Breast epithelium (tissue), 4 donors: ENCODE measurements at regions not wholly inside any gene's neighbourhood (a gene's known extent, or its start where the extent isn't known, plus 50 kb on each side); places are given as distances from the start of the nearest gene placed in this dataset.

Experiments
- DNase-seq, 2 donors: peaks; one replicate each; pipeline ENCODE4 v3.0.0-alpha.2; 2019; ENCODE audit warnings: low spot score in 2 of 2
- H3K27ac ChIP-seq, 2 donors: fragments of 200-600 bp; sonication (generic) in 1 of 2; one replicate each; pipeline ENCODE4 v1.5.1; 2016 to 2019; ENCODE audit warnings: mild to moderate bottlenecking in 1 of 2
- H3K27me3 ChIP-seq, 2 donors: fragments of 200-600 bp; sonication (generic) in 1 of 2; one replicate each; pipeline versions ENCODE4 v1.5.1 to v1.6.0; 2017 to 2019; ENCODE audit warnings: control low read depth in 1 of 2, mild to moderate bottlenecking in 1 of 2
- H3K36me3 ChIP-seq: fragments of 200-600 bp; one replicate; pipeline ENCODE4 v1.5.1; 2019
- H3K4me1 ChIP-seq, 2 donors: fragments of 200-600 bp; sonication (generic); one replicate each; pipeline ENCODE4 v1.5.1; 2016 to 2019; ENCODE audit warnings: control low read depth in 1 of 2
- H3K4me3 ChIP-seq, 3 donors: fragments of 200-600 bp; sonication (generic); 1 replicate in 2 of 3; 2 replicates in 1 of 3; pipeline ENCODE4 v1.5.1; 2016 to 2019; ENCODE audit warnings: mild to moderate bottlenecking in 3 of 3, moderate library complexity in 2 of 3
- H3K9me3 ChIP-seq, 2 donors: fragments of 200-600 bp; sonication (generic) in 1 of 2; one replicate each; pipeline ENCODE4 v1.5.1; 2016 to 2019; ENCODE audit warnings: control low read depth in 1 of 2
- POLR2A ChIP-seq: fragments of 450-650 bp; IDR thresholded peaks from one replicate; pipeline ENCODE4 v1.6.1; 2016; ENCODE audit warnings: antibody characterized with exemption, mild to moderate bottlenecking, moderate library complexity
- POLR2AphosphoS5 ChIP-seq, 3 donors: sonication (generic); formaldehyde crosslinking; IDR thresholded peaks; one replicate each; pipeline ENCODE4 v1.6.1; 2017; ENCODE audit warnings: antibody characterized with exemption in 3 of 3
- intact Hi-C: fragments of 100-400 bp; cut with DNase I; formaldehyde crosslinking; loops from one replicate; pipeline ENCODE4 v1.15.1; 2023; ENCODE audit warnings: low total_unique reads
- TF ChIP-seq, protein P1 (sequence below), 3 donors: fragments of 450-650 bp; IDR thresholded peaks; one replicate each; pipeline ENCODE4 v1.5.1; 2016 to 2017; ENCODE audit warnings: antibody characterized with exemption in 3 of 3, mild to moderate bottlenecking in 3 of 3, moderate library complexity in 3 of 3

DNA sequence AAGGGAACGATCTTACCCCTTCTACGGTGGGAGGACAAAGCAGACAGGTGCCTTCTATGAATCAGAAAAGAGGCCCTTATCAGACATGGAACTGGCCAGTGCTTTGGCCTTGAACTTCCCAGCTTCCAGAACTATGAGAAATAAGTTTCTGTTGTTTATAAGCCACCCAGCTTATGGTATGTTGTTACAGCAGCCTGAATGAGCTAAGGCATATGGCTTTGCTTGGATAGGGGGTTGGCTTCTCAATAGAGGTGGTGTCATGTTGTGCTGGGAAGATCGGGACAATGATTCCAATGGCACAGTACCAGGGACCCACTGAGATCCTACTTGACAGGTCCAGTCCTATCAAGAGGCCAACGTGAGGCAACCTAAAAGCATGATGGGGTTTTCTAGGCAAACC, 183.4 kb upstream of the BMPER start:
- H3K4me1 ChIP-seq = no peaks in the 10 kb centered on the region
- TF ChIP-seq POLR2AphosphoS5 (IDR thresholded peaks at IDR 0.05) (no peak), POLR2A (no peak)
- TF ChIP-seq, protein P1, sequence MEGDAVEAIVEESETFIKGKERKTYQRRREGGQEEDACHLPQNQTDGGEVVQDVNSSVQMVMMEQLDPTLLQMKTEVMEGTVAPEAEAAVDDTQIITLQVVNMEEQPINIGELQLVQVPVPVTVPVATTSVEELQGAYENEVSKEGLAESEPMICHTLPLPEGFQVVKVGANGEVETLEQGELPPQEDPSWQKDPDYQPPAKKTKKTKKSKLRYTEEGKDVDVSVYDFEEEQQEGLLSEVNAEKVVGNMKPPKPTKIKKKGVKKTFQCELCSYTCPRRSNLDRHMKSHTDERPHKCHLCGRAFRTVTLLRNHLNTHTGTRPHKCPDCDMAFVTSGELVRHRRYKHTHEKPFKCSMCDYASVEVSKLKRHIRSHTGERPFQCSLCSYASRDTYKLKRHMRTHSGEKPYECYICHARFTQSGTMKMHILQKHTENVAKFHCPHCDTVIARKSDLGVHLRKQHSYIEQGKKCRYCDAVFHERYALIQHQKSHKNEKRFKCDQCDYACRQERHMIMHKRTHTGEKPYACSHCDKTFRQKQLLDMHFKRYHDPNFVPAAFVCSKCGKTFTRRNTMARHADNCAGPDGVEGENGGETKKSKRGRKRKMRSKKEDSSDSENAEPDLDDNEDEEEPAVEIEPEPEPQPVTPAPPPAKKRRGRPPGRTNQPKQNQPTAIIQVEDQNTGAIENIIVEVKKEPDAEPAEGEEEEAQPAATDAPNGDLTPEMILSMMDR (IDR thresholded peaks at IDR 0.05) = no peak
- DNase-seq = no peak
- no peak overlapping the region for H3K4me3 ChIP-seq
- H3K27me3 ChIP-seq = no peaks in the 10 kb centered on the region
- H3K9me3 ChIP-seq = no peaks in the 10 kb centered on the region
- intact Hi-C loops = no loop called here
- H3K27ac ChIP-seq = no peak overlapping the region
- H3K36me3 ChIP-seq = no peaks in the 10 kb centered on the region

DNA sequence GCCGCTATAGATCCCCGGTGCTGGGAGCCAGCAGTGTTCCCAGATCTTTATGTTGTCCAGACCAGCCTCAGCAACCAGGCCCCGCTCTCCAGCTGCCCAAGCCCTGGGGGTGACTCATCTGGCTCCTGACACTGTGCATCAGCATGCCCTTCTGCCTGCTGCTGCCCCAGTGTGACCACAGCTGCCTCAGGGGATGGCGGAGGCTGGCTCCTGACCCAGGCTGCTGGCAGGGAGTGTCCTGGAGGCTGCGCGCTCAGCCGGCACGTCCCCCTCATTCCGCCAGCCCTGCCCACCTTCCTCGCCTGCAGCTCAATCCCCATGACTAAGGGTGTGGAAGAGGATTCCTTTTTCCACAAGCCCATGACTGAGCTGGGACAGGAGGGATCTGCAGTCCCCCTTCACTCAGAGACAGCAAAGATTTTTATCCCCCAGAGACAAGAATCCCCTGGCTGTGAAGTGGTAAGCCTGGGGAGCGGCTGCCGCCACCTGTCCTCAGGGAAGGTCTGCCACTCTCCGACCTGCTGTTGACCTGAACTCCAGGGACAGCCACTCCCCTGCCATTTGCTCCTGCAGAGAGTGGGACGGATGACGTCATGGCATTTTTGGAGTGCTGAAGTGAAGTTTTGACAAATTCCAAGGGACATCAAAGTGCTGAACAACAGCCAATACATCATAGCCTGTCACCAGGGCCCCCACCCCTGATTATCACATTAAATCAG, 182.8 kb upstream of the BMPER start:
- H3K27me3 ChIP-seq = no peaks in the 10 kb centered on the region
- H3K27ac ChIP-seq = no peak overlapping the region
- TF ChIP-seq, protein P1 (IDR thresholded peaks at IDR 0.05) = no peak
- no peak for TF ChIP-seq POLR2A
- TF ChIP-seq POLR2AphosphoS5 (IDR thresholded peaks at IDR 0.05) = no peak
- no peak overlapping the region for H3K4me3 ChIP-seq
- intact Hi-C loops = no loop called here
- H3K4me1 ChIP-seq = no peaks in the 10 kb centered on the region
- DNase-seq = peak in 1 of 2 donors; percentile 18
- H3K9me3 ChIP-seq = no peaks in the 10 kb centered on the region
- H3K36me3 ChIP-seq = no peaks in the 10 kb centered on the region

DNA sequence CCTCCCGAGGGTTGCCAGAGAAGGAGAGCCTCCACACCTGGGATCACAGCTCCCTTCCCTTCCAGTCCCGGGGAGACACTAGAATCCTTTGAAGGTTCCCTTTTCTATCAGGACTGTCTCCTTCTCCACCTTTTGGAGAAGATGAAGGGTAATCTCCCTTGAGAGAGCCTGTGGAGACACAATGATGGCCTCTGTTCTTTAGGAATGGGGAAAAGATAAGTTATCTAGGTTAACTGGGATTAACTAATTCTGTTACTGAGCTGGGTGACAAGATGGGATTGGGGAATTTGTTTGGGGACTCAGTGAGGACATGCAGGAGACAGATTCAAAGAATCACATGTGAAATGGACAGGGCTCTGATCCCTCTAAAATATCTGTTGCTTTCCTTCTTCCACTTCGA, 181.1 kb upstream of the BMPER start:
- Histone ChIP-seq H3K9me3 (no peaks in the 10 kb centered on the region), H3K4me3 (no peak overlapping the region), H3K4me1 (no peaks in the 10 kb centered on the region), H3K36me3 (no peaks in the 10 kb centered on the region), H3K27me3 (no peaks in the 10 kb centered on the region), H3K27ac (no peak overlapping the region)
- no peak for DNase-seq
- TF ChIP-seq POLR2A (no peak), POLR2AphosphoS5 (IDR thresholded peaks at IDR 0.05) (no peak)
- TF ChIP-seq, protein P1 (IDR thresholded peaks at IDR 0.05) = no peak
- intact Hi-C loops = no loop called here

DNA sequence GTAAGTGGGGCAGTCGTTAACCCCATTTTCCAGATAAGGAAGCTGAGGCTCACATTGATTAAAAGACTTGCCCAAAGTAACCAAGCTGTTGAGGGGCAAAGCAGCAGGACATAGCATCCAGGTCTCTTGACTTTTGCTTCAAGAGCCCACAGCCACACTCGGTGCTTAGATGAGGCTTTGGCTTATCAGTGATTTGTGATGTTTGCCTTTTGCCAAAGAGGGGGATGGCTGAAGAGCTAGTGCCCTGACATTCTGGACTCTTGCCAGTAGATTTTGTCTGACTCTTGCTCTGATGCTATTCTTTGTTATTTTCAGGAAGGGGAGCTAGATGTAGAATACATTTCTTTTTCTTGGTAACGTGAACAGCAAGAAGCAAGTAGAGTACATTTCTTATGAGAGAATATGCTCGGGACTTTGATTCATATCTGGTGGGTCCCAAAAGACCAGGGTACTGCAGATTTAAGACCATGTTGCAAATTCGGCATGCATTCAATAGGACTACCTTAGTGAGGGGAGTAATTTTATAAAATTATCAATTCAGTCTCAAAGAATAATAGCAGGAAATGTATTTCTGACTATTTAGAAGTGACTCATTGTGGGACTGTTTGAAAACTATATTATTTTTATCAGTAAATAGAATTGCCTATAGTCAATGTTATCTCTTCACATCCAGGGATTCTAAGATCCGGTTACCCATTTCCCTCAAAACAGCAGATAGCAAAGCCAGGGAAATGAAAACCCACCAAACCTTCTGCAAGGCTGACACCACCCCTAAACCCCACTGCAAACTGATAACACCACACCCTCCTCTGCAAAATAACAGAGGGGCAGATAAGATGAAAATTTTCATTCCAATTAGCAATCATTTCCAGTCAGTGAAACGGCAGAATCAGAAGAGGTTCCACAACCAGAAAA, 180.0 kb upstream of the BMPER start:
- intact Hi-C loops = no loop called here
- TF ChIP-seq POLR2AphosphoS5 (IDR thresholded peaks at IDR 0.05) = no peak
- TF ChIP-seq, protein P1 (IDR thresholded peaks at IDR 0.05) = no peak
- TF ChIP-seq POLR2A = no peak
- Histone ChIP-seq H3K27ac (no peak overlapping the region), H3K4me1 (no peaks in the 10 kb centered on the region), H3K36me3 (no peaks in the 10 kb centered on the region), H3K4me3 (no peak overlapping the region), H3K27me3 (no peaks in the 10 kb centered on the region), H3K9me3 (no peaks in the 10 kb centered on the region)
- DNase-seq = no peak

DNA sequence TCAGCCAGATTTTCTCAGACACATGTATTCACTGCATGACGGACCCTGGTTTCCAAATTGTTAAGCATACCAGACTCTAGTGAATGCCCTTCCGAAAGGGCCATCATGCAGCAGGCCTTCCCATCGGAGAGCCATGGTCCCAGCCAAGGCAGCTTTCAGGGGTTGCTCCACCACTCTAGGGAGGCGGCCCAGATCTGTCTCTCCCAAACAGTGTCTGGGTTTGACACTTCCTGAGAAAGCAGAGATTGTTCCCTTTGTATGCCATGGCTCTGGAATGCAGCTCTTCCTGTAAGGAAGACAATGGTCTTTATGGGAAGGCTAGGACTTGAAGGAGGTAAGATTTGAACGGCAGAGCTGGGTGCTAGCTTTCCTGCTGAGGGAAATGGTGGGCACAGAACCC, 178.8 kb upstream of the BMPER start:
- Histone ChIP-seq H3K4me3 (no peak overlapping the region), H3K9me3 (no peaks in the 10 kb centered on the region), H3K36me3 (no peaks in the 10 kb centered on the region), H3K4me1 (no peaks in the 10 kb centered on the region), H3K27ac (no peak overlapping the region), H3K27me3 (no peaks in the 10 kb centered on the region)
- intact Hi-C loops = no loop called here
- no peak for TF ChIP-seq POLR2AphosphoS5 (IDR thresholded peaks at IDR 0.05)
- TF ChIP-seq, protein P1 (IDR thresholded peaks at IDR 0.05) = no peak
- no peak for TF ChIP-seq POLR2A
- DNase-seq = no peak
